ENCODE measurements at regions not wholly inside any gene's neighbourhood (a gene's known extent, or its start where the extent isn't known, plus 50 kb on each side); places are given as distances from the start of the nearest gene placed in this dataset.

GRCh38 chr17:53336281-53336680, 486.4 kb upstream of the KIF2B start:
- Histone ChIP-seq H3K4me3 (ENCODE audit: low read depth, low read length) (no peak overlapping the region), H3K27me3 (ENCODE audit: control insufficient read depth, insufficient read depth, low read length) (no peaks in the 10 kb centered on the region), H3K9me3 (ENCODE audit: control insufficient read depth in 2 of 2, low read length in 2 of 2) (peaks cover 2 to 10% of the 10 kb centered on the region in 2 experiments), H3K4me1 (ENCODE audit: control insufficient read depth, insufficient read depth, low read length, poor library complexity, severe bottlenecking) (no peaks in the 10 kb centered on the region), H3K27ac (ENCODE audit: insufficient read depth, low read length, poor library complexity, severe bottlenecking) (no peak overlapping the region), H3K36me3 (ENCODE audit: control insufficient read depth, insufficient read depth, low read length) (no peaks in the 10 kb centered on the region)
- H3K27me3 Mint-ChIP-seq = no peaks in the 10 kb centered on the region
- no peaks in the 10 kb centered on the region for H3K36me3 Mint-ChIP-seq
- H3K4me3 Mint-ChIP-seq = no peak overlapping the region
- ATAC-seq (ENCODE audit: low read depth in 2 of 2) (no peak), DNase-seq (no peak)
- H3K4me1 Mint-ChIP-seq = no peaks in the 10 kb centered on the region
- H3K9me3 Mint-ChIP-seq = peaks cover 0 to 25% (median 12%) of the 10 kb centered on the region in 7 donors
- H3K27ac Mint-ChIP-seq = no peak overlapping the region

GRCh38 chr17:53335443-53335842, 487.3 kb upstream of the KIF2B start:
- ATAC-seq (ENCODE audit: low read depth in 2 of 2) (no peak), DNase-seq (no peak)
- Mint-ChIP-seq H3K27ac (no peak overlapping the region), H3K4me1 (no peaks in the 10 kb centered on the region), H3K36me3 (no peaks in the 10 kb centered on the region), H3K27me3 (no peaks in the 10 kb centered on the region), H3K4me3 (no peak overlapping the region), H3K9me3 (peaks cover 0 to 23% (median 7%) of the 10 kb centered on the region in 7 donors)
- Histone ChIP-seq H3K4me1 (ENCODE audit: control insufficient read depth, insufficient read depth, low read length, poor library complexity, severe bottlenecking) (no peaks in the 10 kb centered on the region), H3K4me3 (ENCODE audit: low read depth, low read length) (no peak overlapping the region), H3K9me3 (ENCODE audit: control insufficient read depth in 2 of 2, low read length in 2 of 2) (peaks cover 2 to 10% of the 10 kb centered on the region in 2 experiments), H3K27ac (ENCODE audit: insufficient read depth, low read length, poor library complexity, severe bottlenecking) (no peak overlapping the region), H3K27me3 (ENCODE audit: control insufficient read depth, insufficient read depth, low read length) (no peaks in the 10 kb centered on the region), H3K36me3 (ENCODE audit: control insufficient read depth, insufficient read depth, low read length) (no peaks in the 10 kb centered on the region)

GRCh38 chr17:53330756-53331155, 492.0 kb upstream of the KIF2B start:
- H3K27me3 Mint-ChIP-seq = no peaks in the 10 kb centered on the region

GRCh38 chr17:53321651-53322050, 501.1 kb upstream of the KIF2B start:
- Mint-ChIP-seq H3K36me3 (no peaks in the 10 kb centered on the region), H3K9me3 (peaks cover 0 to 17% (median 2%) of the 10 kb centered on the region in 7 donors), H3K27me3 (no peaks in the 10 kb centered on the region), H3K4me1 (no peaks in the 10 kb centered on the region), H3K4me3 (no peak overlapping the region), H3K27ac (no peak overlapping the region)
- Histone ChIP-seq H3K9me3 (ENCODE audit: control insufficient read depth in 2 of 2, low read length in 2 of 2) (no peaks in the 10 kb centered on the region), H3K4me1 (ENCODE audit: control insufficient read depth, insufficient read depth, low read length, poor library complexity, severe bottlenecking) (no peaks in the 10 kb centered on the region), H3K27me3 (ENCODE audit: control insufficient read depth, insufficient read depth, low read length) (no peaks in the 10 kb centered on the region), H3K4me3 (ENCODE audit: low read depth, low read length) (no peak overlapping the region), H3K27ac (ENCODE audit: insufficient read depth, low read length, poor library complexity, severe bottlenecking) (no peak overlapping the region), H3K36me3 (ENCODE audit: control insufficient read depth, insufficient read depth, low read length) (no peaks in the 10 kb centered on the region)
- ATAC-seq (ENCODE audit: low read depth in 2 of 2) = no peak
- no peak for DNase-seq

More at GRCh38 chr17:53330756-53331155, 492.0 kb upstream of the KIF2B start:
- Histone ChIP-seq H3K4me3 (ENCODE audit: low read depth, low read length) (no peak overlapping the region), H3K27ac (ENCODE audit: insufficient read depth, low read length, poor library complexity, severe bottlenecking) (no peak overlapping the region), H3K27me3 (ENCODE audit: control insufficient read depth, insufficient read depth, low read length) (no peaks in the 10 kb centered on the region), H3K36me3 (ENCODE audit: control insufficient read depth, insufficient read depth, low read length) (no peaks in the 10 kb centered on the region), H3K9me3 (ENCODE audit: control insufficient read depth in 2 of 2, low read length in 2 of 2) (peaks cover 0 to 2% of the 10 kb centered on the region in 2 experiments), H3K4me1 (ENCODE audit: control insufficient read depth, insufficient read depth, low read length, poor library complexity, severe bottlenecking) (no peaks in the 10 kb centered on the region)
- H3K27ac Mint-ChIP-seq = no peak overlapping the region
- ATAC-seq (ENCODE audit: low read depth in 2 of 2) (no peak), DNase-seq (no peak)
- H3K4me3 Mint-ChIP-seq = no peak overlapping the region
- no peaks in the 10 kb centered on the region for H3K36me3 Mint-ChIP-seq
- no peaks in the 10 kb centered on the region for H3K4me1 Mint-ChIP-seq
- H3K9me3 Mint-ChIP-seq = peaks cover 0 to 11% (median 7%) of the 10 kb centered on the region in 7 donors

GRCh38 chr17:53319947-53320346, 502.8 kb upstream of the KIF2B start:
- no peaks in the 10 kb centered on the region for H3K9me3 ChIP-seq (ENCODE audit: control insufficient read depth in 2 of 2, low read length in 2 of 2)
- no peaks in the 10 kb centered on the region for H3K4me1 ChIP-seq (ENCODE audit: control insufficient read depth, insufficient read depth, low read length, poor library complexity, severe bottlenecking)
- DNase-seq (no peak), ATAC-seq (ENCODE audit: low read depth in 2 of 2) (no peak)
- H3K4me3 Mint-ChIP-seq = no peak overlapping the region
- no peaks in the 10 kb centered on the region for H3K36me3 Mint-ChIP-seq
- H3K4me1 Mint-ChIP-seq = no peaks in the 10 kb centered on the region
- peaks cover 0 to 18% (median 2%) of the 10 kb centered on the region in 7 donors for H3K9me3 Mint-ChIP-seq
- H3K36me3 ChIP-seq (ENCODE audit: control insufficient read depth, insufficient read depth, low read length) = no peaks in the 10 kb centered on the region
- H3K27ac ChIP-seq (ENCODE audit: insufficient read depth, low read length, poor library complexity, severe bottlenecking) = no peak overlapping the region
- no peak overlapping the region for H3K27ac Mint-ChIP-seq
- H3K4me3 ChIP-seq (ENCODE audit: low read depth, low read length) = no peak overlapping the region
- no peaks in the 10 kb centered on the region for H3K27me3 Mint-ChIP-seq
- H3K27me3 ChIP-seq (ENCODE audit: control insufficient read depth, insufficient read depth, low read length) = no peaks in the 10 kb centered on the region

GRCh38 chr17:53316988-53317387, 505.7 kb upstream of the KIF2B start:
- Histone ChIP-seq H3K4me1 (ENCODE audit: control insufficient read depth, insufficient read depth, low read length, poor library complexity, severe bottlenecking) (no peaks in the 10 kb centered on the region), H3K27ac (ENCODE audit: insufficient read depth, low read length, poor library complexity, severe bottlenecking) (no peak overlapping the region), H3K9me3 (ENCODE audit: control insufficient read depth in 2 of 2, low read length in 2 of 2) (no peaks in the 10 kb centered on the region), H3K36me3 (ENCODE audit: control insufficient read depth, insufficient read depth, low read length) (no peaks in the 10 kb centered on the region), H3K27me3 (ENCODE audit: control insufficient read depth, insufficient read depth, low read length) (no peaks in the 10 kb centered on the region), H3K4me3 (ENCODE audit: low read depth, low read length) (no peak overlapping the region)
- DNase-seq (no peak), ATAC-seq (ENCODE audit: low read depth in 2 of 2) (no peak)
- no peak overlapping the region for H3K4me3 Mint-ChIP-seq
- H3K27me3 Mint-ChIP-seq = no peaks in the 10 kb centered on the region
- no peaks in the 10 kb centered on the region for H3K4me1 Mint-ChIP-seq
- H3K27ac Mint-ChIP-seq = no peak overlapping the region
- no peaks in the 10 kb centered on the region for H3K36me3 Mint-ChIP-seq
- H3K9me3 Mint-ChIP-seq = peaks cover 0 to 18% (median 4%) of the 10 kb centered on the region in 7 donors

GRCh38 chr17:53316073-53316472, 506.7 kb upstream of the KIF2B start:
- no peak for ATAC-seq (ENCODE audit: low read depth in 2 of 2)
- Mint-ChIP-seq H3K27ac (no peak overlapping the region), H3K36me3 (no peaks in the 10 kb centered on the region), H3K4me3 (no peak overlapping the region), H3K9me3 (peaks cover 0 to 18% (median 5%) of the 10 kb centered on the region in 7 donors), H3K27me3 (no peaks in the 10 kb centered on the region), H3K4me1 (no peaks in the 10 kb centered on the region)
- Histone ChIP-seq H3K4me3 (ENCODE audit: low read depth, low read length) (no peak overlapping the region), H3K36me3 (ENCODE audit: control insufficient read depth, insufficient read depth, low read length) (no peaks in the 10 kb centered on the region), H3K9me3 (ENCODE audit: control insufficient read depth in 2 of 2, low read length in 2 of 2) (no peaks in the 10 kb centered on the region), H3K27me3 (ENCODE audit: control insufficient read depth, insufficient read depth, low read length) (no peaks in the 10 kb centered on the region), H3K4me1 (ENCODE audit: control insufficient read depth, insufficient read depth, low read length, poor library complexity, severe bottlenecking) (no peaks in the 10 kb centered on the region), H3K27ac (ENCODE audit: insufficient read depth, low read length, poor library complexity, severe bottlenecking) (no peak overlapping the region)
- no peak for DNase-seq

GRCh38 chr17:53314521-53314920, 508.2 kb upstream of the KIF2B start:
- no peaks in the 10 kb centered on the region for H3K9me3 ChIP-seq (ENCODE audit: control insufficient read depth in 2 of 2, low read length in 2 of 2)
- H3K27ac Mint-ChIP-seq = no peak overlapping the region
- H3K4me3 ChIP-seq (ENCODE audit: low read depth, low read length) = no peak overlapping the region
- H3K36me3 ChIP-seq (ENCODE audit: control insufficient read depth, insufficient read depth, low read length) = no peaks in the 10 kb centered on the region
- H3K4me1 Mint-ChIP-seq = no peaks in the 10 kb centered on the region
- DNase-seq (no peak), ATAC-seq (ENCODE audit: low read depth in 2 of 2) (no peak)
- no peaks in the 10 kb centered on the region for H3K36me3 Mint-ChIP-seq
- H3K4me3 Mint-ChIP-seq = no peak overlapping the region
- H3K9me3 Mint-ChIP-seq = peaks cover 0 to 21% (median 6%) of the 10 kb centered on the region in 7 donors
- H3K27me3 Mint-ChIP-seq = no peaks in the 10 kb centered on the region
- no peaks in the 10 kb centered on the region for H3K4me1 ChIP-seq (ENCODE audit: control insufficient read depth, insufficient read depth, low read length, poor library complexity, severe bottlenecking)
- no peaks in the 10 kb centered on the region for H3K27me3 ChIP-seq (ENCODE audit: control insufficient read depth, insufficient read depth, low read length)
- H3K27ac ChIP-seq (ENCODE audit: insufficient read depth, low read length, poor library complexity, severe bottlenecking) = no peak overlapping the region

Data from CD4-positive, CD25-positive, alpha-beta regulatory T cell (primary cell).